NCI-H146 treated with DMSO at 0.1 percent for 48 hours (cell line): ENCODE measurements at regions not wholly inside any gene's neighbourhood (a gene's known extent, or its start where the extent isn't known, plus 50 kb on each side); places are given as distances from the start of the nearest gene placed in this dataset.

Experiments used
- DNase-seq: peaks from one replicate; lab custom pipeline; 2025; ENCODE audit not compliant: unreplicated experiment; lab: John Stamatoyannopoulos, UW

DNA sequence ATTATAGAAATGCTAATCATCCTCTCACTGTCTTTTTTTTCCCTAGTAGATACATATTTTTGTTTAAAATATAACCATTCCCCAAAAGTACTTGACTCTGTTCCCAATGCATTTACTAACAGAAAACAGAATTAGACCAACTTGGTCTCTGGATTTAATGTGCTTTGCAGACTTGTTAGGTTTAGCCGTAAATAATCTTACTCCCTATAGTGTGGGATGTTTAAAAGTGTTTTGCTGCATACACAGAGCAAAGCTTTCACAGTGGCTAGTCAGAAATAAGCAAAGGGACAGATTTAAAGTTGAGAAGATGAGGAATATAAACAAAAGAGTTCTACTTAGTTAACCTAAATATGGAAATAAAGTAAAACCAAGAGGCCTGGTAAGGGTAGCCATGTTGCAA lies 527.5 kb downstream of the HDGFL1 start:
- no peak for DNase-seq

DNA sequence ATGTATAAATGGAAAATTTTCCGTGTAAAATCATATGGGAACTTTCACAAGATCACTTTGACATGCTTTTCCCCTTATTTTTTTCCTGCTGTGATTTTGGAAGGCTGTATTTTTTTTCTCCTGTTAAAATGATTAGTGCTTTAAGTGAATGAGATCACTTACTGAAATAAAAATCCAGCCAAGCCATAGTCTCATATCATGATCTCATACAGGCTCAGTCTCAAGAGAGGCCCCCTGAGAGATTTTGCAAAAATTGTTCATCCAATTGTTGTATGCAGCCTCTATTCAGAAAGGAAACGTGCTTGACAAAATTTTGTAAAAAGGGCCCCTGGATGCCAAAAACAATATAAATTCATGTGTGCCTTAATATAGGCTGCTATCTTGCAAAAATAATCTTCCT lies 528.2 kb downstream of the HDGFL1 start:
- no peak for DNase-seq

DNA sequence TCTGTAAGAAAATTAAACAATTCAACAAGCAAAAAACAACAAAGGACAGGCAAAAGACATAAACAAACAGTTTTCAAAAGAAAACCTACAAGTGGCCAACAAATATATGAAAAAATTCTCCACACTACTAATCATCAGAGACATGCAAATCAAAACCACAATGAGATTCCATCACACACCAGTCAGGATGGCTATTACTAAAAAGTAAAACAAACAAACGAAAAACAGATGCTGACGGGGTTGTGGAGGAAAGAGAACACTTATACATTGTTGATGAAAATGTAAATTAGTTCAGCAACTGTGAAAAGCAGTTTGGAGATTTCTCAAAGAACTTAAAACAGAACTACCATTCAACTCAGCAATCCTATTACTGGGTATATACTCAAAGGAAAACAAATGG lies 537.6 kb downstream of the HDGFL1 start:
- no peak for DNase-seq

DNA sequence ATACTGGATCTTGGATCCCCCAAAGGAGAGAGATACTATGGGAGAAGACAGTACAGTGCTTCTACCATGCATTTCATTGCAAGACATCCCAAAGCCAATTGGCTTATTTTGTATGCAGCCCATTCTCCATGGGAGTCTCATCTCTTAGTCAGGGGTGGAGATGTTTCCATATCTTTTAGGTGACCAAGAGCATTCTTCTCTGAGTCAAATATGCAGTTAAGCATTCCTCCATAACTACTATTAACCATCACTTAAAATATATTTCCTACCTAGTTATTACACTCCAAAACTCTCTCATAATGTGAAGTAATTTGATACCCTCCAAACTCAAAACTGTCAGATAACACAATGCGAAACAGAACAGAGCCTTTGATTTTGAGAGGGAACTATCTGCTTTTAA lies 542.6 kb downstream of the HDGFL1 start:
- no peak for DNase-seq

DNA sequence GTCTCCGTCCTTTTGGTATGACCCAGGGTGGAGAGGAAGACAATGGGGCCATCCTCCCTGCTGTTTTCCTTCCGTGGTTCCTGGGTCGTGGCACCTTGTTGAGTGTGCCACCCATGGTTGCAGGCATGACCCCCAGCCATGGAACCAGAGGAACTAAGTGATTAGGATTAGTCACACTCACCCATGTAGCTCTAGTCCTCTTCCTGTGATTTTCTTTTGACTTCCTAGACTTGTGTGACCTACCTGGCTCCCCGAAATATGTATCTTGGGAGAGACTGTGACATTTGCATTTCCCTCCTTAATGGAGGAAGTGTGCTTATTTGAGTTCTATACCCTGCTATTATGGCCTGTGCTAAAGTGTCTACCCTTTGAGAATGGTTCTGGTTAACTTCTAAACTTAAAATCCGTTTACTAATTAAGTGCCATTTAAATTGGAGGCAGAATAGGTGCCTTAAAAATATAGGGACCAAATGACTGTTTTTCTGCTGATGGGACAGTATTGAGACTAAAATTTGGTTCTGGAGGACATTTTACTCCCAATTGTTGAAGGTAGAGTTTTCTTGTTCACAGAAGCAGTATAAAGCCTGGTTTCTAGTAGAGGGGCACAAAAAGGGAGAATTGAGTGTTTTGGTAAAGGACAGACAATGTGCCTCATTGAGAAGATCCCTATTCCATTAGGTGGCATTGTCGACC lies 545.6 kb downstream of the HDGFL1 start:
- DNase-seq, result no peak

DNA sequence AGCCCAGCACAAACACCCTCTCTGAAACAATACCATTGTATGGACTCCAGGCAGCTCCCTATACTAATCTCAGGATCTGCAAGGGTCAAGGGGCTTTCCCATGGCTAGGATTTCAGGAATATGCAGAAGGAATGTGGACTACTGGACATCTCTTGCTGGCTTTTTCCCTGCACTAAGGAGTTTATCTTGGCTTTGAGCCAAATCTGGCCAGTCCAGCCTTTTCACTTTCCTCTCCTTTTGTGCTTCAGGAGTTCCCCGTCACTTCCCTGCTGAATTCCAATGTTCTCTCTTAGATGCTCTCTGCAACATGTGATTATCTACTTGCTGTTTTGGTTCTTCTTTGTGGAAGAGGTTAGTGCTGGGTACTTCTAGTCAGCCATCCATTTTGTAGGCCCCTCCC lies 568.2 kb downstream of the HDGFL1 start:
- no peak for DNase-seq

DNA sequence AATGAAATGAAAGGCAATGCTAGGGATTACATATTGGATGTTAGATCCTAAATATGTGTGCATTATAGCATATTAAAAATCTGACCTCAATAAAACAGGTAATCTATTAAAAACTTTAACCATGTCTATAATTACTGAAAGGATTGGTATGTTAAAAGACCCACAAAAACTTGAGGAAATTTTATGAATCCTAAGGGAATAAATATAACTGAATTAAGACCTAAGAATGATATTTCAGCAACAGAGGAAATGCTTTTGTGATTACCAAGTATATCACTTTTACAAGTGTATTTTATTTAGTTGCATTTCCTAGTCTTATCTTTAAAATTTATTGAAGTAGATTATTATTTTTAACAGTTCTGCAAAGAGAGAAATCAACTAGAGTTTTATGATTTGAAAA lies 571.5 kb downstream of the HDGFL1 start:
- no peak for DNase-seq

DNA sequence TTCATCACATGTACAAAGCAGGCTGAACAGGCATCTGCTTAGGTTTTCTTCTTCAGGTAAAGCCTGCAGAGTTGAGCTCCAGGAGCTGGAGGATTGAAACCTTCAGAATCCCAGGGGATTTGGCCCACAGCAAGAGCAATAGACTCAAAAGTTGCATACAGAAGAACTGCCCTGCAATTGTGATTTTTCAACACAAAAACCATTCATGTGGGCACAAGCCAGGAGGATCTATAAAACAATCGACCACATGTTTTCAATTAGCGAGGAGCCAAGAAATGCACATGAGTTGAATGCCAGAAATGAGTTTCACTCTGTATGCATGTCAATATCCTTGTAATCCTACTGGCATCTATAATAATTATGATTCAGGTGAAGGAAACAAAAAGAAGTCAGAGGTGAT lies 576.4 kb downstream of the HDGFL1 start:
- no peak for DNase-seq

DNA sequence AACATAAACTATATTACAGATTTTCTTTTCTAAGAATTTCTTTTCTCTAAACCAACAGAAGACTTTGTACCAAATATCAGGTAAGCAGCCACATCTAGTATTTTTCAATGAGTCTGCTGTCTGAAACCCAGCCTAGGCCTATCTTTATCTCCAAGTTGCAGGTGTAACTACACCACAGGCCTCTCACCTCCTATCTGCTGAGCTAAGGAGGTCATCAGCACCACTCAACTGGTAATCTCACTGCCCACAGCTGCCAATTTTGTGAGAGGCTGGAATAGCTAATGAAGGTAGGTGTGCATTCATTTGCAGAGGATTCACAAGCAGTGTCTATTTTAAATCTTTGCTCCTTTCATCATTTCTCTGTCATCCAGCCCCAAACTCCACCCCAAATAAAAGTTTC lies 584.8 kb downstream of the HDGFL1 start:
- DNase-seq, result no peak

DNA sequence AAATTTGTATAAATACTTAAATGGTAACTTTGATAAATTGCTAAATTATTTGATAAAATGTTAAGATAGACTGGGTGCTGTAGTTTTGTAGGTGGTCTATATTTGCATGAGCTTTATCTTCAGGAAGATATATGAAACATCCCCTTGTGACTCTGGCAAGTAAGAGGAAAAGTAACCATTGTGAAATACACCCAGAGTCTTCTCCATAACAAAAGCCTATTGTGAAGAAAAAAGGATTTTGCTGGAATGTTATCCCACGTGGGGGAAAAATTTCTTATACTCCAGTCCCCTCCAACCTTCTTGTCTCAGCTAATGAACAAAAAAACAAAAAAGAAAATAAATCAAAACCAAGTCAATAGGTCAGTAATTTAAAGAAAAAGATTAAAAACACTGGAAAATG lies 600.7 kb downstream of the HDGFL1 start:
- no peak for DNase-seq

DNA sequence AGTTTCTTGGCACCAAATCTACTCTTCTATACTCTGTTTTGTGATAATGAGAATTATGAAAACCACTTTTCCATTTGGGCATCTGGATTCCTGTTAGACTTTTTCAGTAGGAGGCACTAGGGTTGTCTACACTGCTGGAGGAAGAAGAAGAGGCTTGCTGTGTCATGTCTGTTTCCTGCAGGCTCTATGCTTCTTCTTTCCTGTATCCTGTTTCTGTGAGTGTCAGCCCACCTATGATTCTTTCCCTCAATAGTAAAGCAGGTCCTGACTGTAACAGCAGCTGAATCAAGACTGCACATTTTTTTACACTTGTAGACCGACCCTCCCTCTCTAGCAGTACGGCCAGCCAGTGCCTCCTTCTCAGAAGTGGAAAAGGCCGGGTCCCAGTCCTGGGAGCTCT lies 603.9 kb downstream of the HDGFL1 start:
- no peak for DNase-seq

DNA sequence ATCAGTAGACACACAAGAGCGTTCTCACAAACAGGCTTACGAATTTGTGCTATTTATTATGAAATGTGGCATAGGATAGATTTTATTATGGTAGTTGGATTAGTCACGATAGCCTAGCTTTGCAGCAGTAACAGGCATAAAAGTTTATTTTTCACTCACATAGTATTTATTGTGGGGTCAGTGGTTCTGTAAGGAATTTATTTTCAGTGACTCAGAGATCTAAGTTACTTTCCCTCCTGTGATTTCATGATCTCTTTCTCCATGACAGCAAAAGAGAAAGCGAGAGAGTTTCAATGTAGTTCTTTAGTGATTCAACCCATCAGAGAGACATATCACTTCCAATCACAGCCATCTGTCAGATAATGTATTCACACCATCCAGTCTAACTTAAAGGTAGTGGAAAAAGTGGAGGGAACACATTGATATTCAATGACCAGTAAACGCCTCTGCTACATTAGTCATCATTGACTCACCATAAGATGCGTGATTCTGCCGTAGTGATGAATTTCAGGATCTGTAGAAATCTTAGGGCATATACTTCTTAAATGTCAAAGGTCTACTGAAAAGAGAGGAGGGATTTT lies 605.5 kb downstream of the HDGFL1 start:
- no peak for DNase-seq

DNA sequence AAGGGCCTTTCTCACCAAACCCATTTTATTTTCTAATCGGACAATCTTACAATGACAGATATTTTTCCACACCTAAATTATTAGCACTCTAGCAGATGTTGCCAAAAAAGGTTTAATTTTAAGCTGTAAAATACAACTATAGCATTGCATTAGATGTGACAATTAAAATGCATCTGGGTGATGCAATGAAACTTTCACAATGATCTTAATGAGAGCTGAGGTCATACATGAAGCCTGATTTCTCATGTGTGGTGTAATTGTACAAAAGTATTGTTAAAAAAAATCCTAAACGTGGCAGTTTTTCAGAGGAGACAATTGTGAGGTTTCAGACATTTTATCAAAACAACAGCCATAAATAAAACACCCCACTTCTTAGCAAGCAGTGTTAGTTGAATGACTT lies 606.0 kb downstream of the HDGFL1 start:
- DNase-seq, result no peak

DNA sequence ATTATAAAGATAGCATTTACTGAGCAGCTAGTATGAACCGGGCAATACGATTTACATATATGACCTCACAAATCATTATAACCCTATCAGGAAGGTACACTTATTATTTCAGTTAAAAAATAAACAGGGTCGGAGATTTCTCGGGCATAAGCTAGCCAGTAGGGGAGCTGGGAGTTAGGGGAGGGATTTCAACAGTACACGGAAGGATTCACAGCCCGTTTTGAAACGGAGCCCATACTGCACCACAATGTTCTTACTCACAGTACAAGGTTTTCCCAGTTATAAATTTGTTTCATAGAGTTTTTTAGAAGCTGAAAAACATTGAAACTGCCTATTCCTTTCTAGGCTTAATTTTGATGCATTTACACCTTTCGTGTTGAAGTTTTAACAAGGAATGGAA lies 607.1 kb downstream of the HDGFL1 start:
- no peak for DNase-seq

DNA sequence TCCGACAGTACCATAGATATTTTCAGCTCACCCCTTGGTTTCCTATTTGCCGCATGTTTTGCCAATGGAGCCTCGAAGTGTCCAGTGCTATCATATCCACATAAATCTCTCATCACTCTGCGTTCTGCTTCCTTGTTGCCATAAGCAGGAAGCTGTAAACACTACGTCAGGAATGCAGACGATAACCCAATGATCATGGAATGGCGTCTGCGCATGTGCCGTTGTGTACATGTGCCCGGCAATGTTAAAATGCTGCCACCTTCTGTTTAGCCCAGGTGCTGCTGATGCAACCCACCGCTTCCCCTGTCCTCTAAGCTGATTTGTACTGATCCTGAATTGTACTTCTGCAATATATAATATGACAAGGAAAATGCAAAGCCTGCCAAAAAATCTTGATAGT lies 607.5 kb downstream of the HDGFL1 start:
- DNase-seq, result peak; percentile 69

DNA sequence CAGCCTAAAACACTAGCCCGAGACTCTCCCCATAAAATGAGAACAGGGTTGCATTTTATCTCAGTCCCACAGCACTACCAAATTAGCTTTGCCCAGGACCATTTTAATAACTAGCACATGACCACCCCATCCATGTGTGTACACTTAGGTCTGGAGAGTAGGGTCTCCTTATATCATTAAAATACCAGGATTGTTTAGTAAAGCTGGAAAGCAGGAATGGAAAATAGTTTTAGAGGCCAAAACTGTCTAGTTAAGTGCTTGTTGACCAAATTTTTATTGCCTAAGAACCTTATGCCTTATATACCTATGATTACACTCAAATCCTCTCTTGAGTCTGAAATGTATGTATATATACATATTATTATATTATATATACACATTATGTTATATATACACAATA lies 608.4 kb downstream of the HDGFL1 start:
- DNase-seq, result no peak

DNA sequence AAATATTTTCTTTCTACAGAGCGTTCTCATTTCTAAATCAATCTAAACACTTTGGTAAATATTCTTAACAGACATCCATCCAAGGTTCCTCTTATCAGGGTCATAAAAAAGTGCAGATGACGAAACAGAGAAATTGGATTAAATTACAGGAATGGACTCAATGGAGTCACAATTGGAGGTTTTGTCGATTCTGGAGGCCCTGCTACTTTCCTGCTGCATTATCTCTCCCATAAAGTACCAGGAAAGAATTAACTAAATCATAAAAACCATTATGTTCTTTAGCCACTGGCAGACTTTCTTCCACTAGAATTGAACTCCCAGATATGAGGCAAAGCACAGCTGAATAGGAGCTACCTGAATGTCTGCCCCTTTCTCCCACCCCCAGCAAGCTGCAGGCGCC lies 610.6 kb downstream of the HDGFL1 start:
- peak; percentile 37 for DNase-seq

DNA sequence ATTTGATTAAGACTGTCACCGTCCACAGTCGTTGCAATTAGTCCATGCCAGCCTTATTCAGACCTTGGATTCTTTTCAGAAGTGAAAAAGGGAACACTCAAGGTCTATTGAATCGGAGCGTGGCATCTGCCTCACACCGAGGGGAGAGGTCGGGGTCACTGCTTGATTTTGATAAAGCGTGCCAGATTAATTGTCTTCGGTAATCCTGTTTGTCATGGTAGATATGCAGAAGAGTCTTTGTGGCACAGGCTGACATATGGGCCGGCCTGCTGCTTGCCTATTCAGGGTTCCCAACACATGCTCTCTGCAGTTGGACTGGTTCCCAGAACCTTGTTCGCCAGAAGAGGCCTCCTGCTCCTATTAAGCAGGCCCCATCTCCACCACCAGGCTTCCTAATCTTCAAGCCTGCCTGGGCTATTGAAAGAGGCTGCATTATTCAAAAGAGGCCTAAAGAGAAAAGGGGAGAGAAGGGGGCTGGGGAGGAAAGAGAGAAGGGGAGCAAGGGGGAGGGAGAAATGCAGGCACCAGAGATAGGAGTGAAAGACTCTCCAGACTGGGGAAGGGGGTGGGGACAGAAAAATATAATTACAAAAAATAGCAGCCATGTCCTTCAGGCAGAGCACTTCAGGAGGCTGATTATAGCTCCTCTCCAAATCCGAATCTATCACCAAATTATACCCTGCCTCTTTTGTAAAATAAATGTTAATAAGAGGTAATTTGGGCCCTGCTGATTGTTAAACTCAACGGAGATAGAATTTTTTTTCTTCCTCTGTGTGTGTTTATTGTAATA lies 611.3 kb downstream of the HDGFL1 start:
- peak; percentile 94 for DNase-seq

DNA sequence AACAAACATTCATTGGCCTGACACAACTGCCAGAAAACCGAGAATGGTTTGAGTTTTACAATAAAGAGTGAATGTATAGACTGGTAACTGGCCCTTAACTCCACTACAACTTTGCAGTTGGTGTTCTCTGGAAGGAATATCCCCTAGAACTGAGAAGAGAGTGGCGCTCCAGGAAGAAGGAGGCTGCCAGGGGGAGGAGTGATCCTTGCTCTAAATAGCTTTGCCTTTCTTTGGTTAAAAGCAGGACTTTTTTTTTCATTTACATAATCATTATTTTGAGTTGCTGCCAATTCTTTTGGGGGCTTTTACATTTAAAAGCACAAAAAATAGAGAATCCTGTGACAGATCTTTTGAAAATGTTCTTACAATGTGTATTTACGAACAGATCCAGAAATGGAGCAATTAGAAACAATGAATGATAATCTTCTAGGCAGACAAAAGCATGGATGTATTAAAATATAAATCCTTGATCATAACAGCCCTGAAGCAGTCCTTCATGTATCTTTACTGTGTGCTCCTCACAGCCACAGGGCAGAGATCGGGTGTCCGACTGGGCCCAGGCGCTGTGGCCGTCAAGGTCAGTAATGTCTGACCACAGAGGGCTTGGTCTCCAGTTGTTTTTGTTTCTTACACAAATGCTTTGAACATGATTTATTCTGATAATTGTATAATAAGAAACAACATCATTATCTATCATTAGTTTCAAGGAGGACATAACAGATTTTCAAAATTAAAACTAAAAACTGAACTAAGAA lies 612.2 kb downstream of the HDGFL1 start:
- DNase-seq, result peak; percentile 42

DNA sequence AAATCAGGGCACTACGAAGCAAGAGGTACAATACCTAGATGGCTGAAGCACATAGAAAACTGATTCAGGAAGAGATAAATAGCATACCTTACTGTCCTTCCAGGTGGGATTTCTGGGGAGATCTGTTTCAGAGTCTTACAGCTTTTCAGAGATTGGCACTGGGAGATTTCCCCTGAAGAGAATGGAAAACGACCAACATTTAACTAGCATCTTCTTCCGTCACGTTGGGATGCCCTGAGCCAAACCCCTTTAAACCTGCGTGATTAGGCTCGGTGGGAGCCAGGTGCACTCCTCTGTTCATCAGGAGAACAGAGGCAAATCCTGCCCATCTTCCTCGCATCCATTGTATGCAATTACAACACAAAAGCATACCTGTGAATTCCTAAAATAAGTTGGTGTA lies 614.5 kb downstream of the HDGFL1 start:
- no peak for DNase-seq

DNA sequence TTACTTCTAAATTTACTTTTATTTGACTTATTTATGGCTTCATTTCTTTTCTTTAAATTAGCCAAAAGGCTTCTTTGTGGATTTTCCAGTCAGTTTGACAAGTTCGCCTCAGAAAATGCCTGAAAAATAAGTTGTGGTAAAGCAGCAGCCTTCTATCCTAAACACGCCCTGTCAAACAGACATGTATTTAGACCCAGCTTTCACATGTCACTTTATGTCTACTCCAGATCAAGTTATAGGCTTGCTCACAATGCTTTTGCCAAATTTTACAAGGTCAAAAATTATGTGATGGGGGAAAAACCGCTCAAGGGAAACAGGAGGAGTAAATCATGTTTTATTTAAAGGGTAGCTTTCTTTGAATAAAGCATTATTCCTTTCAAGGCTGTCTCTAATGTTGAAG lies 615.0 kb downstream of the HDGFL1 start:
- no peak for DNase-seq

DNA sequence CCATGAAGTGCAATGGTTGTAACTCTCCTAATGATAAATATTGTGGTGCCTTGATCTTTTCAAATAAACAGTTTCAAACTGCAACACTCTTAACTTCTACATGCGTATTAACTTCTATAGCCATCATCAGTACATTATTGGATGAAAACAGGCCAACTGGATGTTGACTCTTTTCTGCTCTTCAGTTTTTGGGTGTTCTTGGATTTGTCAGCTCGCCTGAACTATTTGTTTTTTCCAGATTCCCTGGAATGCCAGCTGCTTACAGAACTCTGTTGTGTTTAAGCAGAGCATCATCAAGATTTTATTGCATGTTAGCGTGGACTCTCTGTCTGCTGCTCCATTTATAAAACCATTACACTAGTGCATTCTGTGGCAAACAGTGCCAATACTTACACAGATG lies 626.1 kb downstream of the HDGFL1 start:
- DNase-seq, result no peak
